ENCODE measurements at regions not wholly inside any gene's neighbourhood (a gene's known extent, or its start where the extent isn't known, plus 50 kb on each side); places are given as distances from the start of the nearest gene placed in this dataset.
A peak's percentile ranks its signal among the peaks of the same experiment; 100 is the strongest.

GRCh38 chr2:18900691-18901141 lies 311.3 kb upstream of the NT5C1B start:
- no peaks in the 10 kb centered on the region for H3K9me3 ChIP-seq
- peaks cover 0 to 37% (median 28%) of the 10 kb centered on the region in 4 donors for H3K4me1 ChIP-seq
- TF ChIP-seq, protein P1, sequence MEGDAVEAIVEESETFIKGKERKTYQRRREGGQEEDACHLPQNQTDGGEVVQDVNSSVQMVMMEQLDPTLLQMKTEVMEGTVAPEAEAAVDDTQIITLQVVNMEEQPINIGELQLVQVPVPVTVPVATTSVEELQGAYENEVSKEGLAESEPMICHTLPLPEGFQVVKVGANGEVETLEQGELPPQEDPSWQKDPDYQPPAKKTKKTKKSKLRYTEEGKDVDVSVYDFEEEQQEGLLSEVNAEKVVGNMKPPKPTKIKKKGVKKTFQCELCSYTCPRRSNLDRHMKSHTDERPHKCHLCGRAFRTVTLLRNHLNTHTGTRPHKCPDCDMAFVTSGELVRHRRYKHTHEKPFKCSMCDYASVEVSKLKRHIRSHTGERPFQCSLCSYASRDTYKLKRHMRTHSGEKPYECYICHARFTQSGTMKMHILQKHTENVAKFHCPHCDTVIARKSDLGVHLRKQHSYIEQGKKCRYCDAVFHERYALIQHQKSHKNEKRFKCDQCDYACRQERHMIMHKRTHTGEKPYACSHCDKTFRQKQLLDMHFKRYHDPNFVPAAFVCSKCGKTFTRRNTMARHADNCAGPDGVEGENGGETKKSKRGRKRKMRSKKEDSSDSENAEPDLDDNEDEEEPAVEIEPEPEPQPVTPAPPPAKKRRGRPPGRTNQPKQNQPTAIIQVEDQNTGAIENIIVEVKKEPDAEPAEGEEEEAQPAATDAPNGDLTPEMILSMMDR (IDR thresholded peaks at IDR 0.05) = no peak
- H3K4me3 ChIP-seq = no peak overlapping the region
- DNase-seq = peak; percentile 45 to 74
- intact Hi-C loops (cut with DNase I; ENCODE audit: low total_unique reads) = loop anchor here (10.0 kb wide), 1 partner anchor 964 kb away; no protein-coding TSS in a partner anchor
- H3K27me3 ChIP-seq = no peaks in the 10 kb centered on the region
- peak overlapping the region; percentile 72 to 75 for H3K27ac ChIP-seq
- H3K36me3 ChIP-seq = no peaks in the 10 kb centered on the region

- no peaks in the 10 kb centered on the region for H3K27me3 ChIP-seq
- H3K36me3 ChIP-seq = no peaks in the 10 kb centered on the region
- peak; percentile 51 to 67 for DNase-seq
- peak overlapping the region; percentile 72 to 75 for H3K27ac ChIP-seq
- TF ChIP-seq, protein P1 (IDR thresholded peaks at IDR 0.05) = no peak
- intact Hi-C loops (cut with DNase I; ENCODE audit: low total_unique reads) = loop anchor here (10.0 kb wide), 1 partner anchor 965 kb away; no protein-coding TSS in a partner anchor
- peaks cover 0 to 37% (median 28%) of the 10 kb centered on the region in 4 donors for H3K4me1 ChIP-seq
- H3K9me3 ChIP-seq = no peaks in the 10 kb centered on the region
- no peak overlapping the region for H3K4me3 ChIP-seq
Observed at GRCh38 chr2:18899725-18900124, 310.4 kb upstream of the NT5C1B start.

DNA sequence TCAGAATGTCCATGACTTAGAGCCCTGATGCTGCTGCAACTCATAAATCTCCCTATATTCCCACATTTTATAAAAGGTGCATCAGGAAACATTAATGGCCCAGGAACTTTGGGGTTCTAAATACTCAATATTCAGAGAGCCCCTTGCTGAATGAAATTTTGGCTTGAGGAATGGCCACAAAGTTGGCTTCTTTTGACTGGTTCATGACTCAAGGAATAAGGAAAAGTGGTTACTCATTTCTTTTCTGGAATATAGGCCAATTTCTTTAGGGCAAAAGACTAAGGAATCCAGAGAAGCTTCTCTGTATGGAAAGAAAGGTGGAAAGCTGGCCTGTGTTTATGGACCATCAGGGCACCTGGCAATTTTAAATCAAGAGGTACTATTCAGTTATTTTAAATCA lies 308.9 kb upstream of the NT5C1B start:
- Histone ChIP-seq H3K27me3 (no peaks in the 10 kb centered on the region), H3K4me3 (no peak overlapping the region), H3K36me3 (no peaks in the 10 kb centered on the region), H3K9me3 (no peaks in the 10 kb centered on the region), H3K27ac (peak overlapping the region in 1 of 2 donors; percentile 72), H3K4me1 (peaks cover 0 to 37% (median 28%) of the 10 kb centered on the region in 4 donors)
- no peak for DNase-seq
- TF ChIP-seq, protein P1 (IDR thresholded peaks at IDR 0.05) = no peak
- intact Hi-C loops (cut with DNase I; ENCODE audit: low total_unique reads) = no loop called here

- Histone ChIP-seq H3K9me3 (no peaks in the 10 kb centered on the region), H3K27me3 (no peaks in the 10 kb centered on the region), H3K36me3 (no peaks in the 10 kb centered on the region), H3K27ac (no peak overlapping the region), H3K4me1 (peaks cover 0 to 25% (median 19%) of the 10 kb centered on the region in 4 donors), H3K4me3 (no peak overlapping the region)
- DNase-seq = no peak
- intact Hi-C loops (cut with DNase I; ENCODE audit: low total_unique reads) = no loop called here
- TF ChIP-seq, protein P1 (IDR thresholded peaks at IDR 0.05) = no peak
Observed at GRCh38 chr2:18896125-18896764, 306.9 kb upstream of the NT5C1B start.

DNA sequence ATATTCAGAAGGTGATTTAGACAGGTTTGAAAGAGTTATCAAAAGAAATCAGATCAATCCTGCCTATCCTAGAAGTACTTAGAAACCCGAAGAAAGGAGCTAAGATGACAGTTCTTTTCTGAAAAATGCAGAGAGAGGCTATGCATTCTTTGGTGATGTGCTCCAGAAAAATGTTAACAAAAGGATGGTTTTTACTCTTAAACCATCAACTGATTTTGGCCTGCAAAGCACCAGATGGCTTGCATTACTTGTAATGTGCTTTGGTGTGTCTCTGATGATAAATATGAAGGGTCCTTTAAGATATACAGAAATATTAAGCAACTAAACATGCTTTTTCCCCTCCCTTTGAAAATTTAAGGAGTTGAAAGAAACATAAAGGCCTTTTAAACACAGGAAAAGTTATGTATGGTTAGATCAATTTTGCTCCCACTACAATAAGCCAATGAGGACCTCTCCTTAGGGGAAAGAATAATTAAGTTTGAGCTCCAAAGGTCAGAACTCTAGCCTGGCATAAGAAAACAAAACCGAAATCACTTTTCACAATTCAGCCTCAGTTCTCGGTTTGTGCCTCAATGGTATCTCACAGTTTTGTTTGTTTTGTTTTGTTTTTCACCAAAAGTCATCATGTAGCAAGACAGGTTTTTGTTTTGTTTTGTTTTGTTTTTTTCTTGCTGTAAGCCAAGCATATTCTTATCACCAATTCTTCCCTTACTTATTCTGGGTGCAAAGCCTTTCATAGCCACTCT lies 302.4 kb upstream of the NT5C1B start:
- H3K4me1 ChIP-seq = peaks cover 0 to 15% (median 8%) of the 10 kb centered on the region in 4 donors
- TF ChIP-seq, protein P1 (IDR thresholded peaks at IDR 0.05) = no peak
- H3K27me3 ChIP-seq = no peaks in the 10 kb centered on the region

More for the DNA sequence above, 302.4 kb upstream of the NT5C1B start:
- no peaks in the 10 kb centered on the region for H3K36me3 ChIP-seq
- no peak for DNase-seq
- intact Hi-C loops (cut with DNase I; ENCODE audit: low total_unique reads) = loop anchor here (5.0 kb wide), 1 partner anchor 86 kb away; no protein-coding TSS in a partner anchor
- no peaks in the 10 kb centered on the region for H3K9me3 ChIP-seq
- H3K27ac ChIP-seq = no peak overlapping the region
- no peak overlapping the region for H3K4me3 ChIP-seq
